ENCODE measurements at regions not wholly inside any gene's neighbourhood (a gene's known extent, or its start where the extent isn't known, plus 50 kb on each side); places are given as distances from the start of the nearest gene placed in this dataset.

DNA sequence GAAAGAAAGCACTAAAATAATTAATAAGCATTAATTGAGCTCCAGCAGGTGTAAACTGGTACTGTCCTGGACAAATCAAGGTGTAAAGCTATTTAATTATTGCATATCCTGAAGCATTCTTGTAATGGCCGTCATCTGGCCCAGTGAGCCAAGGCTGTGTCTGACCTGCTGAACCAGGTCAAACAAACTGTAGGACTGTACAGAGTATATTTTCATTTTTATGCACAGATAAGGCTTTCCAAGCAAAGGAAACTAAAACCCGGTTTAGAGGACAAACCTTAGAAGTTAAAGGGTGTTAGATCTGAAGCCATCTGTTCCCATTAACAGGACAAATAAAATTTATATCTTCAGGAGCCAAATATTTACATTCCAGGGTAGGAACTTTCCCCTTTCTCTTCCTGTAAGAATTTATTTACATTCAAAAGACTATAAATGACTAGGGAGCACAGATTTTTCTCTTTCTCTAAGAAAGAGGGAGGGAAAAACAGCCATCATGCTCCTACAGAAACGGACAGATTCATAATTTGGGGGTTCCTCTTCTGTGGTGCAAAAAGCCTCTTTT is 69.8 kb downstream of the ESM1 start:
- TF ChIP-seq CTCF (IDR thresholded peaks at IDR 0.05) (no peak), POLR2A (IDR thresholded peaks at IDR 0.05; ENCODE audit: low read depth) (no peak), POLR2AphosphoS5 (IDR thresholded peaks at IDR 0.05) (no peak), EP300 (IDR thresholded peaks at IDR 0.05) (no peak)

All from esophagus muscularis mucosa (tissue), 4 donors.